Lung (tissue), 11 donors: ENCODE measurements at regions not wholly inside any gene's neighbourhood (a gene's known extent, or its start where the extent isn't known, plus 50 kb on each side); places are given as distances from the start of the nearest gene placed in this dataset.

ENCODE experiments used
- ATAC-seq: fragments of 200-7000 bp; cut with Tn5 transposase; one replicate; pipeline ENCODE4 v1.9.1; 2020; ENCODE audit warnings: moderate number of reproducible peaks; ENCODE audit not compliant: insufficient read depth, low FRiP score
- DNase-seq, 3 donors: peaks; one replicate each; pipeline ENCODE4 v3.0.0-alpha.2; 2013 to 2017
- H3K27ac ChIP-seq, 2 donors: one replicate each; pipeline ENCODE4 v1.5.1; 2013; ENCODE audit warnings: mild to moderate bottlenecking in 2 of 2, moderate library complexity in 2 of 2, control low read depth in 1 of 2, inconsistent platforms in 1 of 2, low read depth in 1 of 2, low read length in 1 of 2
- H3K27me3 ChIP-seq, 3 donors: one replicate each; pipeline ENCODE4 v1.5.1; 2013; ENCODE audit warnings: low read length in 2 of 3; ENCODE audit not compliant: control insufficient read depth in 3 of 3, insufficient read depth in 3 of 3
- H3K36me3 ChIP-seq, 4 donors: one replicate each; pipeline ENCODE4 v1.5.1; 2013; ENCODE audit warnings: low read length in 4 of 4, mild to moderate bottlenecking in 1 of 4, moderate library complexity in 1 of 4; ENCODE audit not compliant: control insufficient read depth in 4 of 4, insufficient read depth in 4 of 4
- H3K4me1 ChIP-seq, 5 donors: one replicate each; pipeline ENCODE4 v1.5.1; 2013; ENCODE audit warnings: low read length in 5 of 5, mild to moderate bottlenecking in 2 of 5, moderate library complexity in 1 of 5; ENCODE audit not compliant: control insufficient read depth in 5 of 5, insufficient read depth in 5 of 5
- H3K4me3 ChIP-seq: one replicate; pipeline ENCODE4 v1.5.1; 2013; ENCODE audit warnings: mild to moderate bottlenecking, control low read depth, moderate library complexity
- H3K9ac ChIP-seq, 2 donors: one replicate each; pipeline ENCODE4 v1.5.1; 2013; ENCODE audit warnings: low read length in 2 of 2, control low read depth in 1 of 2; ENCODE audit not compliant: insufficient read depth in 1 of 2
- H3K9me3 ChIP-seq, 4 donors: one replicate each; pipeline ENCODE4 v1.5.1; 2013; ENCODE audit warnings: low read length in 3 of 4, mild to moderate bottlenecking in 1 of 4, moderate library complexity in 1 of 4; ENCODE audit not compliant: control insufficient read depth in 4 of 4, insufficient read depth in 3 of 4
- WGBS, 2 donors: extraction: QIAGEN DNeasy Blood & Tissue Kit; methylation state at CpG; one replicate each; pipeline ENCODE4 v1.1.7; 2013; 5-methylcytosine and 5-hydroxymethylcytosine counted together
- TF ChIP-seq, protein P1 (sequence below): IDR thresholded peaks from 2 replicates; pipeline ENCODE4 v1.5.1; 2012; ENCODE audit warnings: mild to moderate bottlenecking; ENCODE audit errors: control extremely low read depth, extremely low read depth
- donor health status: control.
- donor health status: control.
- donor health status: Bipolar disorder and iron deficiency.
- donor health status: healthy.
- donor health status: DM: yes; HTN: yes; CAD: no.

- Histone ChIP-seq H3K27me3 (no peaks in the 10 kb centered on the region), H3K9me3 (peaks cover 0 to 3% (median 0%) of the 10 kb centered on the region in 4 donors), H3K4me1 (no peaks in the 10 kb centered on the region), H3K4me3 (no peak overlapping the region), H3K9ac (no peak overlapping the region), H3K27ac (no peak overlapping the region), H3K36me3 (no peaks in the 10 kb centered on the region)
- WGBS, 2 donors: 63 to 80% methylated on average over 4 of the region's 4 CpGs
- TF ChIP-seq, protein P1, sequence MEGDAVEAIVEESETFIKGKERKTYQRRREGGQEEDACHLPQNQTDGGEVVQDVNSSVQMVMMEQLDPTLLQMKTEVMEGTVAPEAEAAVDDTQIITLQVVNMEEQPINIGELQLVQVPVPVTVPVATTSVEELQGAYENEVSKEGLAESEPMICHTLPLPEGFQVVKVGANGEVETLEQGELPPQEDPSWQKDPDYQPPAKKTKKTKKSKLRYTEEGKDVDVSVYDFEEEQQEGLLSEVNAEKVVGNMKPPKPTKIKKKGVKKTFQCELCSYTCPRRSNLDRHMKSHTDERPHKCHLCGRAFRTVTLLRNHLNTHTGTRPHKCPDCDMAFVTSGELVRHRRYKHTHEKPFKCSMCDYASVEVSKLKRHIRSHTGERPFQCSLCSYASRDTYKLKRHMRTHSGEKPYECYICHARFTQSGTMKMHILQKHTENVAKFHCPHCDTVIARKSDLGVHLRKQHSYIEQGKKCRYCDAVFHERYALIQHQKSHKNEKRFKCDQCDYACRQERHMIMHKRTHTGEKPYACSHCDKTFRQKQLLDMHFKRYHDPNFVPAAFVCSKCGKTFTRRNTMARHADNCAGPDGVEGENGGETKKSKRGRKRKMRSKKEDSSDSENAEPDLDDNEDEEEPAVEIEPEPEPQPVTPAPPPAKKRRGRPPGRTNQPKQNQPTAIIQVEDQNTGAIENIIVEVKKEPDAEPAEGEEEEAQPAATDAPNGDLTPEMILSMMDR: no peak
- ATAC-seq (no peak), DNase-seq (no peak)
Observed at GRCh38 chr2:182581196-182581935, 134.7 kb upstream of the DNAJC10 start.

- H3K27ac ChIP-seq: no peak overlapping the region
- no peak overlapping the region for H3K9ac ChIP-seq
- 73 to 89% methylated on average over 3 of the region's 3 CpGs for WGBS, 2 donors
- peaks cover 0 to 3% (median 0%) of the 10 kb centered on the region in 4 donors for H3K9me3 ChIP-seq
- no peak overlapping the region for H3K4me3 ChIP-seq
- TF ChIP-seq, protein P1: no peak
- H3K4me1 ChIP-seq: no peaks in the 10 kb centered on the region
- ATAC-seq: no peak
- H3K36me3 ChIP-seq: no peaks in the 10 kb centered on the region
- DNase-seq: no peak
- H3K27me3 ChIP-seq: no peaks in the 10 kb centered on the region
Observed at GRCh38 chr2:182584462-182584861, 131.6 kb upstream of the DNAJC10 start.

GRCh38 chr2:182585001-182585400 lies 131.1 kb upstream of the DNAJC10 start:
- TF ChIP-seq, protein P1: no peak
- Histone ChIP-seq H3K4me1 (no peaks in the 10 kb centered on the region), H3K36me3 (no peaks in the 10 kb centered on the region), H3K9me3 (peaks cover 0 to 3% (median 0%) of the 10 kb centered on the region in 4 donors), H3K4me3 (no peak overlapping the region), H3K27ac (no peak overlapping the region), H3K9ac (no peak overlapping the region), H3K27me3 (no peaks in the 10 kb centered on the region)
- ATAC-seq (no peak), DNase-seq (no peak)
- 81 to 84% methylated on average over 3 of the region's 3 CpGs for WGBS, 2 donors
